Stimulated activated CD8-positive, alpha-beta memory T cell treated with anti-CD3 and anti-CD28 coated beads, Interleukin-7, amount 100 ng/mL, for 48 hours (primary cell): ENCODE measurements at regions not wholly inside any gene's neighbourhood (a gene's known extent, or its start where the extent isn't known, plus 50 kb on each side); places are given as distances from the start of the nearest gene placed in this dataset.
"Not testable (repeated sequence)": the region's sequence is repeated elsewhere in the genome, so short reads cannot be mapped to it uniquely, and the experiment has no call there.

Experiments
- DNase-seq, 2 donors: peaks; one replicate each; pipeline ENCODE4 v3.0.0-alpha.2; 2020; ENCODE audit warnings: low read depth in 1 of 2; ENCODE audit errors: extremely low read depth in 1 of 2

DNA sequence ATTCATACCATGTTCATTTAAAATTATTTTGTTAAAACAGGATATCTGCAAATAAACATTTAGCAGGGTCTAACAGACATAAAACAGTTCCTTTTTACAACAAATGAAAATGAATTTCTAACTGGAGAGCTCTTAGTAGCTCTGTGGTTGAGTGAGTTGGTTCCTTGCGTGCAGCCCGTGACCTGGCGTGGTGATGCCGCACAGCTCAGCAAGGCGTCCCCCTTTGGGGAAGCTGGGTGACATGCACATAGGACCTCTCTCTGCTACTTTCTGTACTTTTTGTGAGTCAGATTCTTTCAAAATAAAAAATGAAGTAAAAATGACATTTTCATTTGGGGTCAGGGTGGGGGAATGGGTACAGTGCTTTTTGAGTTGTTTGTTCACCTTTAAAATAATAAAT is 75.9 kb downstream of the NPIPB11 start:
- DNase-seq: not testable (repeated sequence)

DNA sequence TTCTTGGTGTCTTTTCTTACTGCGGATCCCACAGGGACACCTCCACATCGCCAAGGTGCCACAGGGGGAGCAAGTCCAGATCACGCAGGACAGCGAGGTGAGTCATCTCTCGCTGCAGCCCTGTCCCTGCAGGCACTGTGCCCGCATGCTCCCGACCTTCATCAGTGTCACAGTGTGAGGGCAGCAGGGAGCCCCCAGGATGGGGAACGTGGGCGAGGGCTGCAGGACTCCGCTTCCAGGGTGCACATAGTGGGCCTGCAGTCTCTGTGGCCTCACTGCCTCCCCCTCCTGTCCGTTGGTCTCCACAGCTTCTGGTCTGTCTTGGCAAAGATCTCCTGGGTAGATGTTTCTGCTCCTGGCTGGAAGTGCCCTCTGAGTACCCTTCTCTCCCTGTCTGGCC is 78.0 kb downstream of the NPIPB11 start:
- not testable (repeated sequence) for DNase-seq

- not testable (repeated sequence) for DNase-seq
Measured at GRCh38 chr16:29327631-29328408, 78.7 kb downstream of the NPIPB11 start.

GRCh38 chr16:29326164-29327125 is 80.1 kb downstream of the NPIPB11 start:
- DNase-seq: not testable (repeated sequence)

DNA sequence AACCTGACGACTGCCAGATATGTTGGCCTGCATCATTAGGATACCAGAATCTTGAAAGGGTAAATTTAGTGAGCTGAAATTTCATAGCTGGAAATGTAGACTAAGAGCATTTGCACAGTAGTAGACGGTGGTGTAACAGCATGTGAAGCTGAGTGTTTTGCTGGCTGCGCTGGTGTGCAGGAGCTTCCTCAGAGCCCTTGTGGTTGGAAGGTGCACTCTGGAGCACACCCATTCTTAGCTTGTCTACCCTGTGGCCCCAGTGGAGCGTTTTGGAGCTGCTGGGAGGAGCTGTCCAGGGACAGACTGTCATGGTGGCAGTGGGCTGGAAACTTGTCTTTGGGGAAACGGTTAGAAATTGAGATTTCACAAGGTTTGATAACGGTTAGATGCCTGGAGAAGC is 82.8 kb downstream of the NPIPB11 start:
- not testable (repeated sequence) for DNase-seq

DNA sequence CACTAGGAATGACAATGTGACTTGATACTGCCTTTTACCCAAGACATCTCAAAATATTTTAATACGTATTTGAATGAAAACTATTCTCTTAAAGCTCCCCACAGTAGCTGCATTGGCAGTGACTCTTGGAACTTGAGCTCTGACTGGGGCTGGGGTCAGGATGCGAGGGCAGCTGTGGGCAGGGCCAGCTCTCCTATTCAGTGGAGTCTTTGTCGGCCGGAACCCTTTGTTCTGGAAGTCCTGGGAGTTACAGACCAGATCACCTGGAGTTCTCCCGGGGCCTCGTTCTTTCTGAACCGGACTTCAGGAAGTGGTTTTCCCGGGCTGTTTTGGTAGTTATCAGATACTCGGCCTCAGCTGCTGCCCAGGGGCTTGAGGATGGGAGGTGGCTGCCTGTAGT is 84.9 kb downstream of the NPIPB11 start:
- DNase-seq: no peak

DNA sequence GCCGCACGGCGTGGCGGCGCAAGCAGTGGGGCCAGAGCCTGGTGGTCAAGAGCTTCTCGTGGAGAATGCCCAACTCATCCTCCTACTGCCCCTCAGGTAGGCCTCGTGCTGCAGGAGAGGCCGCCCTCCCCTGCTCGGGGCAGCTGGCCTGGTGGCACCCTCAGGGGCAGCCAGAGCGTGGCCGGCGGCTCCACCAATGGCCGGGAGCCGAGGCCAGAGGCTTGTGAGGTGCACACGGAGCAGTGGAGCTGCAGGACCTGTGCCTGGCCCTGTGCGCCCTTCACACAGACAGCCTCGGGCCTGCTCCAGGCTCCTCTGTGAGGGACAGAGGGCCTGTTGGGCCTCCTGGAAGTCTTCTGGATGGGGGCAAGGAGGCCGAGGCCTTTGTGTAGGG is 85.5 kb downstream of the NPIPB11 start:
- DNase-seq: no peak

DNA sequence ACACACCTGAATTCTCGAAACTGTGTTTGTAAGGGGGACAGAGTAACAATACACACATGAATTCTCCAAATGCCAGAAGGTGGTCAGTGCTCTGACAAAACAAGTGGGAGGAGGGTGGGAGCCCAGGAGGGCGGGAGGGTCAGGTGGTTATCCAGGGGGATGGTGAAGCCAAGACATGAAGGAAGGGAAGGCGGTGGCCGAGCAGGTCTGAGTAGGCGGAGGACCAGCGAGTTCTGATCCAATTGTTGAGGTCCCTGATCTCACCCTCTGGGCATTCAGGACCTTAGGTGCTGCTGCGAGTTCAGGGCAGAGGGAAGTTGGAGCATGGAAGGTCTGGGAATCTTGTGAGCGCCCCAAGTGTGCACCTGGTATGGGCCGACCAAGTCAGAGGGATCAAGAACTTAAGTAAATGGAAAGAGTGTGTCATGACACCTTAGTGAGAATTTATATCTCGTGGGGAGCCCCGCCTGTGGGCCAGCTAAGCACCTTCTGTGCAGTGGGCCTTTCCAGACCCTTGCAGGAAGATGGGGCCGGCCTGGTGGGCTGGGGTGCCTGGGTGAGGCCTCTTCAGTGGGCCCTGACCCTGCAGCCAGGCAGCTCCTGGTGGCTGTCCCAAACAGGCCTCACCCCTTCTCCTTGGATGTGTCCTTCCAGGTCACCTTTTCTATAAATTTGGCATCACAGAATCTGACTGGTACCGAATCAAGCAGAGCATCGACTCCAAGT is 86.1 kb downstream of the NPIPB11 start:
- no peak for DNase-seq

GRCh38 chr16:29319726-29320125 is 86.8 kb downstream of the NPIPB11 start:
- no peak for DNase-seq

- not testable (repeated sequence) for DNase-seq
Measured at GRCh38 chr16:29318561-29318968, 87.9 kb downstream of the NPIPB11 start.

DNA sequence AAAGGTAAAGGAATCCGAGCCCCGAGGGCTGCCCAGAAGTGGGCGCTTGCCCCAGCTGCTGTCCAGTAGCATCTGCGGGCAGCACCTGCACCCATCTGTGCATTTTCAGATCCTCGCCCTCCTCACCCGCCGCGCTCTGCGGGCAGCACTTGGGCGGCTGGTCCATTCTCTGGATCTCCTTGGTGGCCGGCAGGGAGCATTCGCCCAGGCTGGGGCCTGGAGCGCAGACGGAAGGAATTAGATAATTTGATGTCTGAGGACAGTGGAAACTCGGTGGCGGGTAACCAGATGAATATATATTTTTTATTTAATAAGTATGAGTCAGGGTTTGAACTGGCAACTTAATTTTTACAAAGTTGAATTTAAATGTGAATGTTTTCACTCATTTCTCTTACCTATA is 88.5 kb downstream of the NPIPB11 start:
- DNase-seq: no peak

GRCh38 chr16:29317269-29317668 is 89.2 kb downstream of the NPIPB11 start:
- DNase-seq: no peak

DNA sequence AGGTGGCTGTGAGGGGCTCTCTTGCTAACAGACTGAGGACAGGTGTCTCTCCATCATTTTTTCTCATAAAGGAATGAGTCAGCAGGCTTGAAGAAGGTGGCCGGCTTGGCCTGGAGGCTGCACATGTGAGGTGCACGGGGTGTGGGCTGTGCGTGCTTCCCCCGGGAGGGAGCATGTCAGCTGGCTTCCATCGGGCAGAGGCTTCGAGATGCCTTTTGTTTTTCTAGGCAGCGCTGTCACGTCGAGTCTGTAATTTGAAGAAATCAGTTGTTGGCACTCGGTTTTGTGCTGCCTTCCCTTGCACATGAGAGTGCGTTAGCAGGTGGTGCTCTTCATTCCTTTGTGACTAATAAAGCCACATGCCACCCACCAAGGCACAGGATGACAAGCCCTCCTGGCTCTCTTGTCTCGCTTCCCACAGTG is 89.7 kb downstream of the NPIPB11 start:
- peak in 1 of 2 donors; percentile 2 for DNase-seq

- no peak for DNase-seq
Measured at GRCh38 chr16:29315916-29316517, 90.5 kb downstream of the NPIPB11 start.

GRCh38 chr16:29315046-29315445 is 91.5 kb downstream of the NPIPB11 start:
- no peak for DNase-seq

DNA sequence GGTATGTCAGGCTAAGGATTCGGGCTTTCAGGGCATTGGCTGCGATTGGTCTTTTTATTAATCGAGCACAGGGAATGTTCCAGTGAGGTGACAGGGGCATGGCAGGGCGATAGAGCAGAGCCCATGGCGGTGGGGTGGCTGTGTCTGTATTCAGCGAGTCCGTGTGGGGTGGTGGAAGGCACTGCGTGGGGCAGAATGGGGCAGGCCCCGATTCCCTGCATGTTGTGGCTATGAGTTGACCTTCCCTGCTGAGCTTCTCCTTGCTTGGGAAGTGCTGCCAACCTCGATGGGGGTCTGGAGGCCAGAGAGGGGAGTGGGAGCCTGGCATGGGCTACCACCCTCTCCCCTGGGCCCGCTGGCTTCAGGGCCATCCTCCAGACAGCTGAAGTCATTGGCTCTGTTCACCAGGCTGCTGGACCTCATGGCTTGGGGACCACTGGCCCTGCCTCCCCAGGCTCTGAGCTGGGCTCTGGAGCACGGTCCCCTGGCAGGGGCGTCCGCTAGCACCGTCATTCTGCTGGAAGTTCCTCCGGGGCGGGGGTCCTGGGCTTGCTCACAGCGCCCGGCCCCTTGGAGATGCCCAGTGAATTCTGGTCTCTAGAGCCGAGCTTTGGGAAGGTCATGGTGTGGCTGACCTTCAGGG is 92.1 kb downstream of the NPIPB11 start:
- no peak for DNase-seq

DNA sequence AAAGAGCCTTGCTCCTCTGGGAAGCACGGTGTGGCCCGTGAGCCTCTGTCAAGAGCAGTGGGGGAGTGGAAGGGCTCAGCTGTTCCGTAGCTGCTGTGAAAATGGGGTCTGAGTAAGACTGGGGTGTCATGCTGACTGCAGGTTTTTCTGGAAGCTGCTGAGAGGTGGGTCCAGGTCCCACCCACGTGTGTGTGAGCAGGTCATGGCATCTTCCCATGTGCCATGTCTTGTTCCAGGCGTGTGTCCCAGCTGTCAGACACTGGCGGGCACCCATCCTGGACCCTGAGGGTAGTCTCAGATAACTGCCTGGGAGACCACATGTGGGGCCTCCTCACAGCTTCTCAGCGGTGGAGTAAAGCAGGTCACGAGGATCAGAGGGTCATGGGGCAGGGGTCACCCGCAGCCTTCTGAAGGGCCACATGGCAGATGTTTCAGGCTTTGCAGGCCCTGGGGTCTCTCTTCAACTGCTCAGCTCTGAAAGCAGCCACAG is 92.9 kb downstream of the NPIPB11 start:
- DNase-seq: no peak

DNA sequence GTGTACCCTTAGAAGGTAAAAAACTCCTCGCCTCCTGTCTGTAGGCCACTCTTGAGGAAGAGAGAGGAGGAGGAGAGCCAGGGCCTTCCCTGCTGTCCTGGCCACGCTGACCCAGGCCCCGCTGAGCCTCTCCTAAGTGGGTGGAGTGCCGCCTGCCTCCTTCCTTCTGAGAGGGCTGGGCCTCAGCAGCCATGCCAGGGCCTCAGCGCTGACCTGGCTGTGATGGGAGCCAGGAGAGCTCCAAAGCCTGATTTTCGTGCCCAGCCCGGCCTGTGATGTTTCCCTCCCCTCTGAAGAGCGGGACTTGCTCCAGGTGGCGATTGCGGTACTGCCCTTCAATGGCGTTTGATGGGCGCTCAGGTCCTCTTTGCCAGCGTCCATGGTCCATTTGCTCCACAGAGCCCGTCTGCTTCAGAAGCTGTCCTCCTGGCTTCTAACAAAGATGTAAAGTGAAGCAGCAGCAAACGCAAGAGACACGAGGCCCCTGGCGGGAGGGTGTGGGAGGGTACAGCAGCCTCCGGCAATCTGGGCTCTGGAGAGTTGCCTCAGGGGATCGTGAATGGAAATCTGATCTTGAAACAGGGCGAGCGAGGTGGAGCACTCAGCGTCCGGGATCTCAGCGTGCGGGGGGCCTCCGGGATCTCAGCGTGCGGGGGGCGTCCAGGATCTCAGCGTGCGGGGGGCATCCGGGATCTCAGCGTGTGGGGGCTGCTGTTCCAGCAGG is 93.5 kb downstream of the NPIPB11 start:
- no peak for DNase-seq

DNA sequence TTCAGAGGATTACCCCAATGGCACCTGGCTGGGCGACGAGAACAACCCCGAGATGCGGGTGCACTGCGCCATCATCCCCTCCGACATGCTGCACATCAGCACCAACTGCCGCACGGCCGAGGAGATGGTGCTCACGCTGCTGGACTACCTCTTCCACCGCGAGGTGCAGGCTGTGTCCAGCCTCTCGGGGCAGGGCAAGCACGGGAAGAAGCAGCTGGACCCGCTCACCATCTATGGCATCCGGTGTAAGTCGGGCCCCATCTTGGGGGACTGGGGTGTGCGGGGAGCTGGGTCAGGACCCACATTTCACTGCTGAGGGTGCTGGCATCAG is 94.2 kb downstream of the NPIPB11 start:
- DNase-seq: not testable (repeated sequence)
